GM12878 (cell line): ENCODE measurements at regions not wholly inside any gene's neighbourhood (a gene's known extent, or its start where the extent isn't known, plus 50 kb on each side); places are given as distances from the start of the nearest gene placed in this dataset.
A peak's percentile ranks its signal among the peaks of the same experiment; 100 is the strongest.

ENCODE experiments used
- ASH2L ChIP-seq: fragments of 300-600, 200-600 bp; sonication (generic); IDR thresholded peaks from 2 replicates; pipeline ENCODE4 v1.6.1; 2017; ENCODE audit warnings: low read depth, mild to moderate bottlenecking, borderline replicate concordance
- CBFB ChIP-seq: IDR thresholded peaks from 2 replicates; pipeline ENCODE4 v1.6.1; 2016; ENCODE audit warnings: antibody characterized with exemption, low read depth
- CHD1 ChIP-seq: IDR thresholded peaks from 2 replicates; pipeline ENCODE4 v1.6.1; 2012; ENCODE audit warnings: low read depth, low read length, improper control_type of control experiment
- CHD2 ChIP-seq: IDR thresholded peaks from 2 replicates; pipeline ENCODE4 v1.6.1; 2011; ENCODE audit warnings: low read depth, low read length, improper control_type of control experiment, borderline replicate concordance
- ETV6 ChIP-seq, 2 experiments: fragments of 450-650 bp in 1 of 2; IDR thresholded peaks in 1 of 2; conservative IDR thresholded peaks in 1 of 2; 2 replicates each; pipeline ENCODE4 v1.6.1; 2014; ENCODE audit warnings: antibody characterized with exemption in 1 of 2, borderline replicate concordance in 1 of 2, low read depth in 1 of 2, mild to moderate bottlenecking in 1 of 2, moderate library complexity in 1 of 2
- HDAC2 ChIP-seq: fragments of 200-600 bp; sonication (generic); IDR thresholded peaks from 2 replicates; pipeline ENCODE4 v1.6.1; 2017
- MEF2A ChIP-seq: IDR thresholded peaks from 2 replicates; pipeline ENCODE4 v1.6.1; 2011; ENCODE audit warnings: low read depth, mild to moderate bottlenecking, low read length, moderate library complexity; ENCODE audit not compliant: insufficient read depth
- NFYA ChIP-seq: IDR thresholded peaks from 2 replicates; pipeline ENCODE4 v1.6.1; 2011; ENCODE audit warnings: low read depth, mild to moderate bottlenecking, low read length, improper control_type of control experiment, borderline replicate concordance
- ZNF217 ChIP-seq: fragments of 450-650 bp; IDR thresholded peaks from 2 replicates; pipeline ENCODE4 v1.6.1; 2017; ENCODE audit warnings: antibody characterized with exemption, mild to moderate bottlenecking
- TF ChIP-seq, protein P1 (sequence below): fragments of 450-650 bp; IDR thresholded peaks from 2 replicates; pipeline ENCODE4 v1.6.1; 2016; ENCODE audit warnings: mild to moderate bottlenecking
- TF ChIP-seq, protein P2 (sequence below): IDR thresholded peaks from 2 replicates; pipeline ENCODE4 v1.6.1; 2011; ENCODE audit warnings: low read depth, low read length, improper control_type of control experiment, borderline replicate concordance
- TF ChIP-seq, protein P3 (sequence below): fragments of 150-350 bp; IDR thresholded peaks from 2 replicates; pipeline ENCODE4 v1.6.1; 2016; ENCODE audit warnings: low read depth, low read length
- TF ChIP-seq, protein P4 (sequence below): fragments of 450-650 bp; IDR thresholded peaks from 2 replicates; pipeline ENCODE4 v1.6.1; 2017; ENCODE audit warnings: low read depth, mild to moderate bottlenecking, moderate library complexity
- TF ChIP-seq, protein P5 (sequence below): fragments of 450-650 bp; IDR thresholded peaks from 2 replicates; pipeline ENCODE4 v1.6.1; 2018; ENCODE audit warnings: mild to moderate bottlenecking, low read depth, moderate library complexity; ENCODE audit not compliant: partially characterized antibody
- TF ChIP-seq, protein P6 (sequence below), 3 experiments: IDR thresholded peaks in 2 of 3; conservative IDR thresholded peaks in 1 of 3; 2 replicates each; pipeline ENCODE4 v1.5.1; 2011; ENCODE audit warnings: low read depth in 3 of 3, low read length in 3 of 3, mild to moderate bottlenecking in 3 of 3, control low read depth in 2 of 3, moderate library complexity in 2 of 3, inconsistent platforms in 1 of 3, mixed read lengths in 1 of 3; ENCODE audit not compliant: control insufficient read depth in 2 of 3, insufficient read depth in 1 of 3; ENCODE audit errors: extremely low read depth in 1 of 3

DNA sequence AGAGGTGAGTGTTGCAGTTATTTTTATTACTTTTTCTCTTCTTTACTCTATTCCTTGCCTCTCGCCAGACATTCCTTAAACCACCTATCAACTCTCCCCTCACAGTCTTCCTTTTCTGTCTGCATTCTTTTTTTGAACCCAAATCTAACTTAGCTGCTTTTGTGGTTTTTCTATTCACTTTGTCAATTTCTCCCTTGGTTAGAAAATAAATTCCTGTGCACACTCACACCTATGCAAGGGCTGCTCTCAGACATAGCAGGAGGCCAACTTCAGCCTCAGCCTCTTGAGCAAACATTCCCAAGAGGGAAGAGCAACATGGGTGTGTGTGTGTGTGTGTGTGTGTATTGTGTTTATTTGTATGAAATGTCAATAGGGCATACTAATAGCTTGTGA, 808.6 kb downstream of the RNF144A start (continued):
- TF ChIP-seq, protein P1, sequence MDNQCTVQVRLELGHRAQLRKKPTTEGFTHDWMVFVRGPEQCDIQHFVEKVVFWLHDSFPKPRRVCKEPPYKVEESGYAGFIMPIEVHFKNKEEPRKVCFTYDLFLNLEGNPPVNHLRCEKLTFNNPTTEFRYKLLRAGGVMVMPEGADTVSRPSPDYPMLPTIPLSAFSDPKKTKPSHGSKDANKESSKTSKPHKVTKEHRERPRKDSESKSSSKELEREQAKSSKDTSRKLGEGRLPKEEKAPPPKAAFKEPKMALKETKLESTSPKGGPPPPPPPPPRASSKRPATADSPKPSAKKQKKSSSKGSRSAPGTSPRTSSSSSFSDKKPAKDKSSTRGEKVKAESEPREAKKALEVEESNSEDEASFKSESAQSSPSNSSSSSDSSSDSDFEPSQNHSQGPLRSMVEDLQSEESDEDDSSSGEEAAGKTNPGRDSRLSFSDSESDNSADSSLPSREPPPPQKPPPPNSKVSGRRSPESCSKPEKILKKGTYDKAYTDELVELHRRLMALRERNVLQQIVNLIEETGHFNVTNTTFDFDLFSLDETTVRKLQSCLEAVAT, result 0 out of 2 replicates have a peak, but pooled peaks have one; percentile 0
- TF ChIP-seq, protein P2, sequence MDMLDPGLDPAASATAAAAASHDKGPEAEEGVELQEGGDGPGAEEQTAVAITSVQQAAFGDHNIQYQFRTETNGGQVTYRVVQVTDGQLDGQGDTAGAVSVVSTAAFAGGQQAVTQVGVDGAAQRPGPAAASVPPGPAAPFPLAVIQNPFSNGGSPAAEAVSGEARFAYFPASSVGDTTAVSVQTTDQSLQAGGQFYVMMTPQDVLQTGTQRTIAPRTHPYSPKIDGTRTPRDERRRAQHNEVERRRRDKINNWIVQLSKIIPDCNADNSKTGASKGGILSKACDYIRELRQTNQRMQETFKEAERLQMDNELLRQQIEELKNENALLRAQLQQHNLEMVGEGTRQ, result no peak
- no peak for TF ChIP-seq NFYA
- no peak for TF ChIP-seq ASH2L
- TF ChIP-seq, protein P3, sequence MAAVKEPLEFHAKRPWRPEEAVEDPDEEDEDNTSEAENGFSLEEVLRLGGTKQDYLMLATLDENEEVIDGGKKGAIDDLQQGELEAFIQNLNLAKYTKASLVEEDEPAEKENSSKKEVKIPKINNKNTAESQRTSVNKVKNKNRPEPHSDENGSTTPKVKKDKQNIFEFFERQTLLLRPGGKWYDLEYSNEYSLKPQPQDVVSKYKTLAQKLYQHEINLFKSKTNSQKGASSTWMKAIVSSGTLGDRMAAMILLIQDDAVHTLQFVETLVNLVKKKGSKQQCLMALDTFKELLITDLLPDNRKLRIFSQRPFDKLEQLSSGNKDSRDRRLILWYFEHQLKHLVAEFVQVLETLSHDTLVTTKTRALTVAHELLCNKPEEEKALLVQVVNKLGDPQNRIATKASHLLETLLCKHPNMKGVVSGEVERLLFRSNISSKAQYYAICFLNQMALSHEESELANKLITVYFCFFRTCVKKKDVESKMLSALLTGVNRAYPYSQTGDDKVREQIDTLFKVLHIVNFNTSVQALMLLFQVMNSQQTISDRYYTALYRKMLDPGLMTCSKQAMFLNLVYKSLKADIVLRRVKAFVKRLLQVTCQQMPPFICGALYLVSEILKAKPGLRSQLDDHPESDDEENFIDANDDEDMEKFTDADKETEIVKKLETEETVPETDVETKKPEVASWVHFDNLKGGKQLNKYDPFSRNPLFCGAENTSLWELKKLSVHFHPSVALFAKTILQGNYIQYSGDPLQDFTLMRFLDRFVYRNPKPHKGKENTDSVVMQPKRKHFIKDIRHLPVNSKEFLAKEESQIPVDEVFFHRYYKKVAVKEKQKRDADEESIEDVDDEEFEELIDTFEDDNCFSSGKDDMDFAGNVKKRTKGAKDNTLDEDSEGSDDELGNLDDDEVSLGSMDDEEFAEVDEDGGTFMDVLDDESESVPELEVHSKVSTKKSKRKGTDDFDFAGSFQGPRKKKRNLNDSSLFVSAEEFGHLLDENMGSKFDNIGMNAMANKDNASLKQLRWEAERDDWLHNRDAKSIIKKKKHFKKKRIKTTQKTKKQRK, result no peak
- TF ChIP-seq, protein P4, sequence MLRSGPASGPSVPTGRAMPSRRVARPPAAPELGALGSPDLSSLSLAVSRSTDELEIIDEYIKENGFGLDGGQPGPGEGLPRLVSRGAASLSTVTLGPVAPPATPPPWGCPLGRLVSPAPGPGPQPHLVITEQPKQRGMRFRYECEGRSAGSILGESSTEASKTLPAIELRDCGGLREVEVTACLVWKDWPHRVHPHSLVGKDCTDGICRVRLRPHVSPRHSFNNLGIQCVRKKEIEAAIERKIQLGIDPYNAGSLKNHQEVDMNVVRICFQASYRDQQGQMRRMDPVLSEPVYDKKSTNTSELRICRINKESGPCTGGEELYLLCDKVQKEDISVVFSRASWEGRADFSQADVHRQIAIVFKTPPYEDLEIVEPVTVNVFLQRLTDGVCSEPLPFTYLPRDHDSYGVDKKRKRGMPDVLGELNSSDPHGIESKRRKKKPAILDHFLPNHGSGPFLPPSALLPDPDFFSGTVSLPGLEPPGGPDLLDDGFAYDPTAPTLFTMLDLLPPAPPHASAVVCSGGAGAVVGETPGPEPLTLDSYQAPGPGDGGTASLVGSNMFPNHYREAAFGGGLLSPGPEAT, result 0 out of 2 replicates have a peak, but pooled peaks have one; percentile 42
- no peak for TF ChIP-seq MEF2A
- TF ChIP-seq, protein P5, sequence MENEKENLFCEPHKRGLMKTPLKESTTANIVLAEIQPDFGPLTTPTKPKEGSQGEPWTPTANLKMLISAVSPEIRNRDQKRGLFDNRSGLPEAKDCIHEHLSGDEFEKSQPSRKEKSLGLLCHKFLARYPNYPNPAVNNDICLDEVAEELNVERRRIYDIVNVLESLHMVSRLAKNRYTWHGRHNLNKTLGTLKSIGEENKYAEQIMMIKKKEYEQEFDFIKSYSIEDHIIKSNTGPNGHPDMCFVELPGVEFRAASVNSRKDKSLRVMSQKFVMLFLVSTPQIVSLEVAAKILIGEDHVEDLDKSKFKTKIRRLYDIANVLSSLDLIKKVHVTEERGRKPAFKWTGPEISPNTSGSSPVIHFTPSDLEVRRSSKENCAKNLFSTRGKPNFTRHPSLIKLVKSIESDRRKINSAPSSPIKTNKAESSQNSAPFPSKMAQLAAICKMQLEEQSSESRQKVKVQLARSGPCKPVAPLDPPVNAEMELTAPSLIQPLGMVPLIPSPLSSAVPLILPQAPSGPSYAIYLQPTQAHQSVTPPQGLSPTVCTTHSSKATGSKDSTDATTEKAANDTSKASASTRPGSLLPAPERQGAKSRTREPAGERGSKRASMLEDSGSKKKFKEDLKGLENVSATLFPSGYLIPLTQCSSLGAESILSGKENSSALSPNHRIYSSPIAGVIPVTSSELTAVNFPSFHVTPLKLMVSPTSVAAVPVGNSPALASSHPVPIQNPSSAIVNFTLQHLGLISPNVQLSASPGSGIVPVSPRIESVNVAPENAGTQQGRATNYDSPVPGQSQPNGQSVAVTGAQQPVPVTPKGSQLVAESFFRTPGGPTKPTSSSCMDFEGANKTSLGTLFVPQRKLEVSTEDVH, result no peak
- TF ChIP-seq CBFB, result no peak
- no peak; the same call in 1 of the 2 replicates for TF ChIP-seq CHD1
- TF ChIP-seq ETV6 (conservative IDR thresholded peaks at IDR 0.05 in 1 of 2, IDR thresholded peaks at IDR 0.05 in 1 of 2; ENCODE audit: borderline replicate concordance in 1 of 2, low read depth in 1 of 2), result no peak
- no peak for TF ChIP-seq CHD2
- TF ChIP-seq HDAC2, result no peak
- peak; percentile 45; the same call in 1 of the 2 replicates for TF ChIP-seq ZNF217
- TF ChIP-seq, protein P6, sequence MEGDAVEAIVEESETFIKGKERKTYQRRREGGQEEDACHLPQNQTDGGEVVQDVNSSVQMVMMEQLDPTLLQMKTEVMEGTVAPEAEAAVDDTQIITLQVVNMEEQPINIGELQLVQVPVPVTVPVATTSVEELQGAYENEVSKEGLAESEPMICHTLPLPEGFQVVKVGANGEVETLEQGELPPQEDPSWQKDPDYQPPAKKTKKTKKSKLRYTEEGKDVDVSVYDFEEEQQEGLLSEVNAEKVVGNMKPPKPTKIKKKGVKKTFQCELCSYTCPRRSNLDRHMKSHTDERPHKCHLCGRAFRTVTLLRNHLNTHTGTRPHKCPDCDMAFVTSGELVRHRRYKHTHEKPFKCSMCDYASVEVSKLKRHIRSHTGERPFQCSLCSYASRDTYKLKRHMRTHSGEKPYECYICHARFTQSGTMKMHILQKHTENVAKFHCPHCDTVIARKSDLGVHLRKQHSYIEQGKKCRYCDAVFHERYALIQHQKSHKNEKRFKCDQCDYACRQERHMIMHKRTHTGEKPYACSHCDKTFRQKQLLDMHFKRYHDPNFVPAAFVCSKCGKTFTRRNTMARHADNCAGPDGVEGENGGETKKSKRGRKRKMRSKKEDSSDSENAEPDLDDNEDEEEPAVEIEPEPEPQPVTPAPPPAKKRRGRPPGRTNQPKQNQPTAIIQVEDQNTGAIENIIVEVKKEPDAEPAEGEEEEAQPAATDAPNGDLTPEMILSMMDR (IDR thresholded peaks at IDR 0.05 in 2 of 3, conservative IDR thresholded peaks at IDR 0.05 in 1 of 3; ENCODE audit: control insufficient read depth in 2 of 3, extremely low read depth in 1 of 3, insufficient read depth in 1 of 3, low read depth in 3 of 3, low read length in 3 of 3), result no peak
